ENCODE measurements at regions not wholly inside any gene's neighbourhood (a gene's known extent, or its start where the extent isn't known, plus 50 kb on each side); places are given as distances from the start of the nearest gene placed in this dataset.

DNA sequence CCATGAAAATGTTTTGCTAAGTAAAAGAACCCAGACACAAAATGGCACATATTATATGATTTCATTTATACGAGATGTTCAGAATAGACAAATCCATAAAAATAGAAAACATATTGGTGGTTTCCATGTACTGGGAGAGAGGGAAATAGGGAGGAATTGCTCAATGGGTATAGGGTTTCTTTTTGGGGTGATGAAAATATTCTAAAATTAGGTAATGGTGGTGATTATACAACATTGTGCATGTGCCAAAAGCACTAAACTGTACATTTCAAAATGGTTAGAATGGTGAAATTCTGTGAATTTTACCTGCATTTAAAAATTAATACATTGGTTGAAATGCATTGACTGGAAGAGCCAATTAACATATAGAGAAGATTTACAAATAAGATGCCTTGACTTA is 613.9 kb downstream of the TNS3 start:
- TF ChIP-seq POLR2A (IDR thresholded peaks at IDR 0.05), result no peak
- TF ChIP-seq, protein P1, sequence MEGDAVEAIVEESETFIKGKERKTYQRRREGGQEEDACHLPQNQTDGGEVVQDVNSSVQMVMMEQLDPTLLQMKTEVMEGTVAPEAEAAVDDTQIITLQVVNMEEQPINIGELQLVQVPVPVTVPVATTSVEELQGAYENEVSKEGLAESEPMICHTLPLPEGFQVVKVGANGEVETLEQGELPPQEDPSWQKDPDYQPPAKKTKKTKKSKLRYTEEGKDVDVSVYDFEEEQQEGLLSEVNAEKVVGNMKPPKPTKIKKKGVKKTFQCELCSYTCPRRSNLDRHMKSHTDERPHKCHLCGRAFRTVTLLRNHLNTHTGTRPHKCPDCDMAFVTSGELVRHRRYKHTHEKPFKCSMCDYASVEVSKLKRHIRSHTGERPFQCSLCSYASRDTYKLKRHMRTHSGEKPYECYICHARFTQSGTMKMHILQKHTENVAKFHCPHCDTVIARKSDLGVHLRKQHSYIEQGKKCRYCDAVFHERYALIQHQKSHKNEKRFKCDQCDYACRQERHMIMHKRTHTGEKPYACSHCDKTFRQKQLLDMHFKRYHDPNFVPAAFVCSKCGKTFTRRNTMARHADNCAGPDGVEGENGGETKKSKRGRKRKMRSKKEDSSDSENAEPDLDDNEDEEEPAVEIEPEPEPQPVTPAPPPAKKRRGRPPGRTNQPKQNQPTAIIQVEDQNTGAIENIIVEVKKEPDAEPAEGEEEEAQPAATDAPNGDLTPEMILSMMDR (IDR thresholded peaks at IDR 0.05), result no peak

Measured in adrenal gland (tissue), 5 donors.